CD4-positive, alpha-beta T cell (primary cell): ENCODE measurements at regions not wholly inside any gene's neighbourhood (a gene's known extent, or its start where the extent isn't known, plus 50 kb on each side); places are given as distances from the start of the nearest gene placed in this dataset.

ENCODE experiments used
- ATAC-seq: fragments of 200-7000 bp; cut with Tn5 transposase; one replicate; pipeline ENCODE4 v1.10.0; 2022; ENCODE audit warnings: mild to moderate bottlenecking; ENCODE audit not compliant: poor library complexity
- CTCF ChIA-PET: fragments of 350-600 bp; sonication (Branson Sonifier 250); formaldehyde crosslinking; loops from one replicate; lab custom pipeline; 2021; ENCODE audit warnings: antibody characterized with exemption, inconsistent platforms; lab: Charles Lee
- POLR2A ChIA-PET: fragments of 350-600 bp; sonication (Branson Sonifier 250); formaldehyde crosslinking; loops from one replicate; lab custom pipeline; 2021; ENCODE audit warnings: antibody characterized with exemption, inconsistent platforms; lab: Charles Lee
- DNase-seq, 14 experiments: peaks; one replicate each; pipeline ENCODE4 v3.0.0-alpha.2; 2013 to 2020; ENCODE audit warnings: mixed read lengths in 2 of 14
- H3K27ac ChIP-seq, 2 donors: one replicate each; pipeline versions ENCODE4 v1.5.1 to v1.7.0; 2013; ENCODE audit warnings: low read length in 2 of 2, low read depth in 1 of 2, mild to moderate bottlenecking in 1 of 2
- H3K27me3 ChIP-seq, 2 experiments: 1 replicate in 1 of 2; 2 replicates in 1 of 2; pipeline versions ENCODE4 v1.6.1 to v1.7.0; 2013; ENCODE audit warnings: low read length in 2 of 2, control low read depth in 1 of 2, mild to moderate bottlenecking in 1 of 2, moderate library complexity in 1 of 2; ENCODE audit not compliant: insufficient read depth in 2 of 2, control insufficient read depth in 1 of 2
- H3K36me3 ChIP-seq: one replicate; pipeline ENCODE4 v1.6.1; 2013; ENCODE audit warnings: low read length, control low read depth; ENCODE audit not compliant: insufficient read depth
- H3K4me1 ChIP-seq: one replicate; pipeline ENCODE4 v1.6.1; 2013; ENCODE audit warnings: low read length, control low read depth; ENCODE audit not compliant: insufficient read depth
- H3K4me3 ChIP-seq: one replicate; pipeline ENCODE4 v1.5.1; 2013; ENCODE audit warnings: mild to moderate bottlenecking, low read length, moderate library complexity
- H3K9me3 ChIP-seq, 2 experiments: 1 replicate in 1 of 2; 2 replicates in 1 of 2; pipeline versions ENCODE4 v1.6.1 to v1.7.0; 2013; ENCODE audit warnings: low read length in 2 of 2, mild to moderate bottlenecking in 2 of 2, control low read depth in 1 of 2, moderate library complexity in 1 of 2; ENCODE audit not compliant: control insufficient read depth in 1 of 2, insufficient read depth in 1 of 2
- H3K27ac Mint-ChIP-seq: one replicate; pipeline ENCODE4 v1.8.0; 2020; ENCODE audit warnings: mixed read lengths
- H3K27me3 Mint-ChIP-seq: one replicate; pipeline ENCODE4 v1.8.0; 2021; ENCODE audit warnings: mixed read lengths
- H3K36me3 Mint-ChIP-seq: one replicate; pipeline ENCODE4 v1.8.0; 2021; ENCODE audit warnings: low read depth, mixed read lengths
- H3K4me1 Mint-ChIP-seq: one replicate; pipeline ENCODE4 v1.8.0; 2021; ENCODE audit warnings: low read depth, mixed read lengths
- H3K4me3 Mint-ChIP-seq: one replicate; pipeline ENCODE4 v1.8.0; 2020; ENCODE audit warnings: mild to moderate bottlenecking, mixed read lengths
- H3K9me3 Mint-ChIP-seq: one replicate; pipeline ENCODE4 v1.8.0; 2020; ENCODE audit warnings: mixed read lengths
- intact Hi-C, 2 experiments: fragments of 100-400 bp; cut with DNase I in 1 of 2; cut with micrococcal nuclease in 1 of 2; formaldehyde crosslinking; loops; one replicate each; pipeline versions ENCODE4 v1.15.1 to v1.9.0; 2023 to 2025; cut with DNase I, micrococcal nuclease
- TF ChIP-seq, protein P1 (sequence below): fragments of 200-600 bp; IDR thresholded peaks from one replicate; pipeline ENCODE4 v1.8.0; 2022; ENCODE audit warnings: antibody characterized with exemption, mild to moderate bottlenecking

DNA sequence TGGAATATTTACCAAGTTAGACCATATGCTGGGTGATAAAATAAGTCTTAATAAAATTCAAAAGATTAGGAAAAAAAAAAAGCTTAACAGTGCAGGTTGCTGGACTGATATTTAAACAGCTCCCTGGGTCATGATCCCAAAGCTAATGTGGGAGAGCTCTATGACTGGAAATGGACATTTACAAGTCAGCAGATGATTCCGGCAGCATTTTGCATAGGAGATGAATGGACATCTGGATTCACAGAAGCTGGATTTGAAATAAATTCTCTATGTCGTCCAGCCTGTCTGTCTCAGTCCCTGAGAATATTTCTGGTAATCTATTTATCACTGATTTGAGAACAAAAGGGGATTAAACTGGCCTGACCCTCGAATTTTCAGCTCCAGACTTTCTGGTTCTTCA, 52.3 kb upstream of the KLHL25 start:
- no peak for DNase-seq
- Mint-ChIP-seq H3K4me3 (no peak overlapping the region), H3K27ac (no peak overlapping the region), H3K36me3 (no peaks in the 10 kb centered on the region), H3K9me3 (no peaks in the 10 kb centered on the region), H3K27me3 (peaks cover 41% of the 10 kb centered on the region), H3K4me1 (no peaks in the 10 kb centered on the region)
- ChIA-PET POLR2A (no interaction called here), CTCF (interaction anchor here (1.2 kb wide), 2 partner anchors 12 to 18 kb away, joined by 3 read pairs; no protein-coding TSS in a partner anchor)
- no peaks in the 10 kb centered on the region for H3K4me1 ChIP-seq
- no peak for ATAC-seq
- H3K9me3 ChIP-seq = no peaks in the 10 kb centered on the region
- H3K27me3 ChIP-seq = peaks cover 0 to 3% of the 10 kb centered on the region in 2 experiments
- no peak overlapping the region for H3K27ac ChIP-seq
- H3K36me3 ChIP-seq = no peaks in the 10 kb centered on the region
- TF ChIP-seq, protein P1, sequence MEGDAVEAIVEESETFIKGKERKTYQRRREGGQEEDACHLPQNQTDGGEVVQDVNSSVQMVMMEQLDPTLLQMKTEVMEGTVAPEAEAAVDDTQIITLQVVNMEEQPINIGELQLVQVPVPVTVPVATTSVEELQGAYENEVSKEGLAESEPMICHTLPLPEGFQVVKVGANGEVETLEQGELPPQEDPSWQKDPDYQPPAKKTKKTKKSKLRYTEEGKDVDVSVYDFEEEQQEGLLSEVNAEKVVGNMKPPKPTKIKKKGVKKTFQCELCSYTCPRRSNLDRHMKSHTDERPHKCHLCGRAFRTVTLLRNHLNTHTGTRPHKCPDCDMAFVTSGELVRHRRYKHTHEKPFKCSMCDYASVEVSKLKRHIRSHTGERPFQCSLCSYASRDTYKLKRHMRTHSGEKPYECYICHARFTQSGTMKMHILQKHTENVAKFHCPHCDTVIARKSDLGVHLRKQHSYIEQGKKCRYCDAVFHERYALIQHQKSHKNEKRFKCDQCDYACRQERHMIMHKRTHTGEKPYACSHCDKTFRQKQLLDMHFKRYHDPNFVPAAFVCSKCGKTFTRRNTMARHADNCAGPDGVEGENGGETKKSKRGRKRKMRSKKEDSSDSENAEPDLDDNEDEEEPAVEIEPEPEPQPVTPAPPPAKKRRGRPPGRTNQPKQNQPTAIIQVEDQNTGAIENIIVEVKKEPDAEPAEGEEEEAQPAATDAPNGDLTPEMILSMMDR = no peak
- no peak overlapping the region for H3K4me3 ChIP-seq
- intact Hi-C loops = no loop called here

DNA sequence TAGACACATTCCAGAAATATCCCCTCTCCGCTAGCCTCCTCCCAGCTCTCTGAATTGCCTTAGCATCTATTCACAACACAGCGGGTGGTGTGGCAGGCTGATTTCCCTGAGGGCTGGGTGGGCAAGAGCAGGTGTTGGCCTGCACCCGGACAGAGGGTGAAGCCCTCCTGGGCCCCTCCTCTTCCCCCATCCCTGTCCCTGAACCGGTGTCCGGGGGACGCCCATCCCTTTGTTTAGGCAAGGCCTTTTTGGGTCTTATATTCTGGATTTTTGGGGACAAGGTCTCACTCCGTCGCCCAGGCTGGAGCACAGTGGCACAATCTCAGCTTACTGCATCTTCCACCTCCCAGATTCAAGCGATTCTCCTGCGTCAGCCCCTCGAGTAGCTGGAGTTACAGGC, 55.2 kb upstream of the KLHL25 start:
- H3K4me3 ChIP-seq = no peak overlapping the region
- no peaks in the 10 kb centered on the region for H3K4me1 ChIP-seq
- Mint-ChIP-seq H3K4me1 (peaks cover 5% of the 10 kb centered on the region), H3K36me3 (no peaks in the 10 kb centered on the region), H3K9me3 (no peaks in the 10 kb centered on the region), H3K27me3 (peaks cover 34% of the 10 kb centered on the region), H3K27ac (no peak overlapping the region), H3K4me3 (no peak overlapping the region)
- TF ChIP-seq, protein P1 = no peak
- intact Hi-C loops = no loop called here
- no peak for DNase-seq
- CTCF ChIA-PET = no interaction called here
- no peaks in the 10 kb centered on the region for H3K9me3 ChIP-seq
- H3K27me3 ChIP-seq = peaks cover 0 to 3% of the 10 kb centered on the region in 2 experiments
- no peak overlapping the region for H3K27ac ChIP-seq
- H3K36me3 ChIP-seq = no peaks in the 10 kb centered on the region
- no peak for ATAC-seq
- POLR2A ChIA-PET = no interaction called here

DNA sequence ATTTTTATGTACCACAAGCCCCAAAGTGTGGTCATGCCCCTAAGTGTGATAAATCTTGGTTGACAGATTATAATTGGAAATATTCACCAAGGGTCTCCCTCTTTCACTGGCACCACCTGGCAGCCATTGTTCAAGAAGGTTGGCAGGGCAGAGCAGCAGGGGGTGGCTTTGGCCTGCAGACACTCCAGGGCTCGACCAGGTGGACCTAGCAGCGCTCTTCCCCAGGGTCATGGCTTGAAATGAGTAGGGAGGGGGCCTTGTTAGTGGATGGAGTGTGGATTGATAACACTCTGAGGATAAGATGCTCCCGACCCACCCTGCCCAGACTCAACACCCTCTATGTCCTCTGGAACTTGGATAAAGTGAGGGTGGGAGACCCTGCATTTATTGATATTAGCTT, 58.2 kb upstream of the KLHL25 start:
- DNase-seq = no peak
- Histone ChIP-seq H3K27me3 (peaks cover 3 to 4% of the 10 kb centered on the region in 2 experiments), H3K36me3 (no peaks in the 10 kb centered on the region), H3K27ac (no peak overlapping the region), H3K4me3 (no peak overlapping the region), H3K4me1 (no peaks in the 10 kb centered on the region), H3K9me3 (no peaks in the 10 kb centered on the region)
- Mint-ChIP-seq H3K27me3 (peaks cover 34% of the 10 kb centered on the region), H3K4me1 (peaks cover 5% of the 10 kb centered on the region), H3K36me3 (no peaks in the 10 kb centered on the region), H3K27ac (no peak overlapping the region), H3K9me3 (no peaks in the 10 kb centered on the region), H3K4me3 (no peak overlapping the region)
- ChIA-PET CTCF (interaction anchor here (1.3 kb wide), 1 partner anchor 14 kb away, joined by 4 read pairs; no protein-coding TSS in a partner anchor), POLR2A (no interaction called here)
- intact Hi-C loops = no loop called here
- TF ChIP-seq, protein P1 = no peak
- no peak for ATAC-seq
